GM12874 (cell line): ENCODE measurements at regions not wholly inside any gene's neighbourhood (a gene's known extent, or its start where the extent isn't known, plus 50 kb on each side); places are given as distances from the start of the nearest gene placed in this dataset.

Experiments
- CTCF ChIP-seq: IDR thresholded peaks from 2 replicates; pipeline ENCODE4 v1.5.1; 2011; ENCODE audit warnings: low read depth, mild to moderate bottlenecking, control low read depth, low read length, moderate library complexity; ENCODE audit not compliant: insufficient read depth

GRCh38 chr14:95466506-95466905 lies 49.9 kb downstream of the SYNE3 start:
- TF ChIP-seq CTCF, result no peak

DNA sequence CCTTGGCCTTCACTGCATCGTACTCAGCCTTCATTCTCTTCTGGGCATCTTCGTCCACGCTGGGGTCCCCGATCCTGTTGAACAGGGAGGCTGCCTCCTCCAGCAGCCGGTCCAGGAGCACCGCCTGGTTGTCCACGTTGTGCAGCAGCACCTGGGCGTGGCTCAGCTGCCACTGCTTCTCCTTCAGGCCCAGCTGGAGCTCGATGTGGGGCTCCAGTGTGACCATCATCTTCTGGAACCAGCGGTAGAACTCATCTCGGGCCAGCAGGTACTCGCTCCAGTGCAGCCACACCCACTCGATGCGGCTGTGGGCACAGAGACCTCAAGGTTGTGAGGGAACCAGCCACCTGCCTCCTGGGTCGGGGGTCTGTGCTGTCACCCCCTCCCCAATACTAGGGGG lies 50.5 kb downstream of the SYNE3 start:
- TF ChIP-seq CTCF, result no peak

- no peak for TF ChIP-seq CTCF
Observed at GRCh38 chr14:95465358-95465757, 51.1 kb downstream of the SYNE3 start.

GRCh38 chr14:95464514-95464913 lies 51.9 kb downstream of the SYNE3 start:
- TF ChIP-seq CTCF, result no peak

GRCh38 chr14:95464103-95464502 lies 52.3 kb downstream of the SYNE3 start:
- no peak for TF ChIP-seq CTCF

- no peak for TF ChIP-seq CTCF
Observed at GRCh38 chr14:95463171-95463901, 53.1 kb downstream of the SYNE3 start.

GRCh38 chr14:95462491-95462890 lies 54.0 kb downstream of the SYNE3 start:
- TF ChIP-seq CTCF, result no peak
